Breast epithelium (tissue), 3 donors: ENCODE measurements at regions not wholly inside any gene's neighbourhood (a gene's known extent, or its start where the extent isn't known, plus 50 kb on each side); places are given as distances from the start of the nearest gene placed in this dataset.

Experiments
- CTCF ChIP-seq, 3 donors: fragments of 450-650 bp; IDR thresholded peaks; one replicate each; pipeline ENCODE4 v1.5.1; 2016 to 2017; ENCODE audit warnings: antibody characterized with exemption in 3 of 3, mild to moderate bottlenecking in 3 of 3, moderate library complexity in 3 of 3
- POLR2A ChIP-seq: fragments of 450-650 bp; IDR thresholded peaks from one replicate; pipeline ENCODE4 v1.6.1; 2016; ENCODE audit warnings: antibody characterized with exemption, mild to moderate bottlenecking, moderate library complexity

DNA sequence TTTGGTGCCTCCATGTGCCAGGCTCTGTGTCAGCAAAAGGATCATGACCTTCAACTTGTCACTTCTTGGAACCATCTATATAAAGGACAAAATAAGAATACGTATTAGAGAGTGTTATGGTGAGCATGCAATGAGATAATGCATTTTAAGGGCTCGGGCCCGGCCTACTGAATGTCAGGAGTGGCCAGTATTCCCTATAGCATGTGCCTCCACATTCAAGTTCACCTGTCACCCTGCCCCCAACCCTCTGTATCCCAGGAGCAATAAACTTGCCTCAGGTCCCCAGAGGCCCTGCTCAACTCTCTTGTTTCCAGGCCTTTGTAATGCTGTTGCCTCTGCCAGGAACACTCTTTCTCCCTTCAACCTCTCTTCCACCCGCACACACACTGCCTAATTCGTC is 90.2 kb upstream of the SLC6A11 start:
- TF ChIP-seq CTCF (IDR thresholded peaks at IDR 0.05), result no peak
- TF ChIP-seq POLR2A, result no peak
